LHCN-M2 (cell line): ENCODE measurements at regions not wholly inside any gene's neighbourhood (a gene's known extent, or its start where the extent isn't known, plus 50 kb on each side); places are given as distances from the start of the nearest gene placed in this dataset.
A peak's percentile ranks its signal among the peaks of the same experiment; 100 is the strongest.

Experiments used
- DNase-seq: peaks from one replicate; pipeline ENCODE4 v3.0.0-alpha.2; 2012; ENCODE audit warnings: low read depth

- no peak for DNase-seq
Observed at GRCh38 chr4:155616117-155616516, 50.5 kb upstream of the GUCY1A1 start.

DNA sequence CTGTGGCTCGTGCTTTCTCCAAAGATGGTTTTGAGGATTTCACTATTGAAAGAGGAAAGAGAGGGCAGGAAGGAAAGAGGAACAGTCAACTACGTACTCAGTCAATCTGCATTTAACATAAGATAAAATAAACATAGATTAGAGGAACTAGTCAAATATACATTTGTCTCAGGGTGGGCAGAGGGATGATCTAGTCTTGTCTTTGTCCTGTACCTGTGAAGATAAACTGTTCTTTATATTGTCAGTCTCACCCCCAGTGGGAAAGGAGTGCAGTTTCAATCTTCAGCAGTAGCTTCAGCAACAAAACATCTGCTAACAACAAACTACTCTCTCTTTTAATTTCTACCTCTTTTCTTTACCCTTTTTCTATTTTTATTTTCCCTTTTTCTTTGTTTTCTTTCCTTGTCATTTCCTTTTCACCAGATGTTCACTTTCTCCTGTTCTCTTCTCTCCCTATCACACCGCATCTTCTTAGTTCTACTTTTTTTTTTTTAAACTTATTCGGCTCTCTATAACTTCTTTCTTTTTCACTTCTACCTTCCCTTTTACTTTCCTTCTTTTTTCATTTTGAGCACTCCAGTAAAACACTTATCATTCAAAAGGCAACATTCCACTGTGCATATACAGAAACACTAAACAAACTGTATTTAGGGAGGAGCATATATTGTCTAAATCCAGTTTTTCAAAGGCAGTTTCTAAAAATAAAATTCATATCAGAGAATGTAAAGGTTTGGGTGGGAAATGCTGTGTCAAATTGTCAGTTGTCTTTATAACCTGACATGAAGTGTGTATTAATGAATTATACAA, 51.4 kb upstream of the GUCY1A1 start:
- no peak for DNase-seq

DNA sequence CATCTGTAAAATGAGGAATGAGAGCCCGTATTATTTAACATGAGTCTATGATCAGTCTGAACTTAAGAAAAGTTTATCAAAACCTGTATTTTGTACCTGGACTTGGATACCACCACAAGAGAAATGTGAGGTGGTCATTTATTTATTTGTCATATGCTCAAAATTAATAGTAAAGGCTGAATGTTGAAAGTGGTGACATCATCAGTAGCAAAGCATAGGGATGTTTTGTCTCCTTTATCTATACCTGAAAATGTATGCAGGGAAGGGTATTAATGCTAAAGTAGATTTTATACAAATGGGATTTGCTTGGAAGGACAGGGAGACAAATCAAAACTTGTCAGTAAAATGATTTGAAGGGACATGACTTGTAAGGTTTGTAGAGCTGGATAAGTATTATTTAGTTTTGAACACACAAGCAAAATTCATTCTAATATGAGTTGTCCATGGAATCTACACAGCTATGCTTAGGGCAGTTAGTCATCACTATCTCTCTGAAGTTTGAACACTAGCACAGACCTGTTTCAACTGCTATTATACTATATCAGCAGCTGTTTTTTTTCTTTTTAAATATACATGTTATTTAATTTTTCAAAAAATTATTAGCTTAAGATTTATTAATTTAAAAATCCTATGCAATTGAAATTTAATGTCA, 52.4 kb upstream of the GUCY1A1 start:
- no peak for DNase-seq

GRCh38 chr4:155612074-155612473, 54.6 kb upstream of the GUCY1A1 start:
- DNase-seq, result no peak

DNA sequence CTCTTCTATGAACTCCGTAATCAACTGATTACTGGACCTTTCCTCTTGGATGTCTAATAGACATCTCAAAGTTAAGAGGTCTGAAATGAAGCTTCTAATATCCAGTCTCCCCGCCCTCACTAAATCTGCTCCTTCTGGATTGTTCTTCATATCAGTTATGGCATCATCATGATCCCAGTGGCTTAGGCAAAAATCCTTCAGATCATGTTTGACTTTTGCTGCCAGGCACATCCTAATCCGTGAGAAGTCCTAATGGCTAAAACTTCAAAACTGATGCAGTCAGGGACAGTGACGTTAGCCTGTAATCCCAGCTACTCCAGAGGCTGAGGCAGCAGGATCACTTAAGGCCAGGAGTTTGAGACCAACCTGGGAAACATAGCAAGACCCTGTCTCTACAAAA, 55.1 kb upstream of the GUCY1A1 start:
- no peak for DNase-seq

- DNase-seq, result no peak
Observed at GRCh38 chr4:155610143-155610542, 56.5 kb upstream of the GUCY1A1 start.

- DNase-seq, result no peak
Observed at GRCh38 chr4:155609455-155610059, 57.1 kb upstream of the GUCY1A1 start.

DNA sequence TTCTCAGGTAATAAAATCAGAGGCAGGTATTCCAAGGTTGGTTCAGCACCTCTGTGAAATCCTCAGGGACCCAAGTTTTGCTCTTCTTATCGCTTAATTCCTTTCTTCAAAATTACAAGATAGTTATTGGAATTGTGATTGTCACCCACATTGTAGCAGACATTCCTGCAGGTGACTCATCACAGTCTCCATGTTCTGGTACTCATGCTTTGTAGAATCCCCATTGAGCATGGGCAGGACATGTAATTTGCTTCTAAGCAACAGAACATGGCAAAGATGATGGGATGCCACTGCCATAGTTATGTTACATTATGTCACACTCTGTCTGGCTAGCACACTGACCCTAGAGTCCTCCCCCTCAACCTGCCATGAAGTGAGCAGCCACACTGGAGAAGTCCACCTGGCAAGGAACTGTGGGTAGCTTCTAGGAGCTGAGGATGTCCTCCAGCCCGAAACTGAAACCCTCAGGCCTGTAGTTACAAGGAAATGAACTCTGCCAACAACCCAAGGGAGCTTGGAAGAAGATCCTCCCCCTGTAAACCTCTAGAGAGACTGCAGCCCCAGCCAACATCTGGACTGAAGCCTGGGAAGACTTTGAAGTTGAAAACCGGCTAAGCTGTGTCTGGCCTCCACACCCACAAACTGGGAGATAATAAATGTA, 58.3 kb upstream of the GUCY1A1 start:
- no peak for DNase-seq

DNA sequence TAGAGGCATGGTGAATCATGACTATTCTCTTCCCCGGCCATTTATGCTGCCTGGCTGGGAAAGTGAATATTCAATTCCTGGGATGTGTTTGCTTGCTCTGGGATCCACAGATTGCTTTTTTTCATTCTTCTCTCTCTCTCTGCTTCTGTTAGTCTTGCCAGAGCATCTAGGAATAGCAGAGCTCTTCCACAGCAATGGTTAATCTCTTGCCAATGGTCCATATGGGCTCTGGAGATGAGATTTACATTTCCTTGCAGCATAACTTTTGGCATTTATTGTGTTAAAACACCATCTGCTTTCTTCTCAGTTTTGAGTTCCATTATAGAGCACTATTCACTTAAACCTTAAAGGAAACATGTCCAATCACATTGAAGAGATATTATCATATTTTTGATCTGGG, 59.2 kb upstream of the GUCY1A1 start:
- no peak for DNase-seq

DNA sequence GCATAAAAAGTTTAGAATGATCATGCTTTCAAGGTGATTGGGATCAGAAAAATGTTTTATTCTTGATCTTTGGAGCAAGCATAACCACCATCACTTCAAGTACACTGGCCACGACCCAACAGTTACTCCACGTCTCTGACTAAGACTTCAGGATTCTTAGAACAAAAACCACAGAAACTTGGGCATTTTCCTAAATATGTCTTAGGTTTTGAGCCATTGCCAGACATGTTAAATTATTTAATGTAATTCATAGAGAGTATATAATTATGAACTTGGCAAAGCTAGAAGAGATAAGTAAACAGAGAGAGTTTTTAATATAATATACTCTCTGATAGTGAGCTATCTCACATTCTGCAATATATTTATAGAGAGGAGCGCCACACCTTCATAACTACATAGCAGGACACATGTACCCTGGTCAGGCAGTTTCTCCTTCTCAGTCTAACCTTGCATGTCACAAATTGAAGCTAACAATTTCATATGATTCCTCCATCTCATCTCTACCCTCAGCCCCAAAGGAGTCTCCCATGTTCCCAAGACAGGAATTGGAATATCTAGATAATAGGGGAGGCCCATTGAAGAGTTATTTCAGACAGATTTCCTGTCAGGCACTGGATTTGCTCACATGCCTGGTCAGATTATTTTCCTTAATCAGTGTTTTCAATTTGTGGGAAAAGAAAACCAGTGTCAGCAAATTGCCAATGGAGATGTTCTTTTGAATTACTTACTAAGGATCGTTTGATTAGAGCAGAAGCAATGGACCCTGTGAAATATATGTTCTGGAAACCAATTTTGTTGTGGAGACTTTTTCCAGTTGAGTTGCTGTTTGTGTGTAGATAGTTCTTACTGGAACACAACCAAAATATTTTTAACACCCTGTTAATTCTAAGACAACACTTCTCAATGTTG, 61.7 kb upstream of the GUCY1A1 start:
- peak; percentile 13 for DNase-seq

- DNase-seq, result no peak
Observed at GRCh38 chr4:155603360-155603891, 63.2 kb upstream of the GUCY1A1 start.

DNA sequence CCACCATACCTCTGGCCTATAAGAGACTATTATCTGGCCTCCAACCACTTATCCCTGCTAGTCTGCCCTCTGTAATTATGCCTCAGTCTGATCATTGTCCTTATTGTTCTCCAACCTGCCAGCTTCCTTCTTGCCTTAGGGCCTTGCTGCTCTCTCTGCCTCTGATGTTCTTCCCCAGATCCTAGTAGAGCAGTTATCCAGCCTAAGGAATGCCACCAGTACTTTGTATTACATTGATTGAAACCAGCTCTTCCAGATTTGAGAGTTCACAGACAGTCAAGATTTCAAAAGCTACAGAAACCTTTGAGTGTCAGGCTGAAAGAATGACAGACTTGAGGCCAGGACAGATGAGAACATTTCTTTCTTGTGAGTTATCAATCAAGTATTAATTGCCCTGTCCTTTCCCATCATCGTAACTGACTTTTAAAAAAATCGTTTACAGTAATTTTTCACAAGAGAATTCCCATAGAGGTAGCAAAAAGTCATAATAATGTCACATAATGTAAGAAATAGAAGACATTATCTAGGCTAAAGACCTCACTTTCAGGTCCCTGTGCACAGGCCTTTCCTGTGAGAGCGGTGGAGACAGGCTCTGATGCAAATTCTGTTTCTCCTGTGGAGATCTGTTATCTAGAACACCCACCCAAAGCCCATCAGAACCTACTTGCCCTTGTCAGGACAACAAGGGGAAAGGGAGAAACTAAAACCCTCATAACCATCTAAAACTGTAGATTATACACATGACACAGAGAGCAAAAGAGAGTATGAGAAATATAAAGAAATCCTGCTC, 64.1 kb upstream of the GUCY1A1 start:
- no peak for DNase-seq

- no peak for DNase-seq
Observed at GRCh38 chr4:155600244-155600643, 66.4 kb upstream of the GUCY1A1 start.

- no peak for DNase-seq
Observed at GRCh38 chr4:155599596-155599995, 67.1 kb upstream of the GUCY1A1 start.

- no peak for DNase-seq
Observed at GRCh38 chr4:155599085-155599484, 67.6 kb upstream of the GUCY1A1 start.

DNA sequence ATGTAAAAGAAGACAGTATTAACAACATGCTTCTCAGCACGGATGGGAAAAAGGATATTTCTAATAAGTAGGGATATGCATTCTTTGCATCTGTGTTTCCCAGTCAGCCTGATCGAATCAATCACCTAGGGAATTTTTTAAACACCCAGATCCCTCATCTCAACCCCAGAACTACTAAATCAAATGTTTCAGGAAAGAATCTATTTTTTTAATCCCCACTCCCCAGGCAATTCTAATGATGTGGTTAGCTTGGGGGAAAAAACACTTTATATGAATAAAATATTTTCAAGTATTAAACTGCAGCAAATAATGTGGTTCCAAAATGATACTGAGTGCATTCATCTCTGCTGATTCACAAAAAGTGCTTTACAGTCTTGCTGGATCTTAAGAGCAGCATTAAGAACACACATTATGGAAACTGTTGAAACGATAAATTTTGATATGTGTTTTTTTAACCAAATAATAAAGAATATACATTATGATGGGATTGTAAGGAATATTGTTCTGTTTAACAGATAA, 68.7 kb upstream of the GUCY1A1 start:
- DNase-seq, result no peak

DNA sequence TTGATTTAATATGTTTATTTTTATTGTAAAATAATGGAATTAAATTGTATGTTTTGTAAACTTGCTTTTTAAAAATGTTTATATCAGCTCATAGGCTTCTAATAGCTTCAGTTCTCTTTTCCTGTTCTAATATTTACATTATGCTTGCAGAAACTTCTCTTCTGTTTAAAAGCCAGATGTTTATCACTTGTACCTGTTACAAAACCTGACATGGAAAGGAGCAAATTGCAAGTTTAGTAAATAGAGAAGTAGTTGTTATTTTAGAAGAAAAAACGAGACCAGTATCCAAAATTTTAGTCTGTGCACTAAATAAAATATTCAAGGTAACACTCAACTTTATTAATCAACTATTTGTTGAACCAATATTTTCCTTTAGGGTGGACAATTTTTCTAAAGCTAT, 69.4 kb upstream of the GUCY1A1 start:
- DNase-seq, result no peak

DNA sequence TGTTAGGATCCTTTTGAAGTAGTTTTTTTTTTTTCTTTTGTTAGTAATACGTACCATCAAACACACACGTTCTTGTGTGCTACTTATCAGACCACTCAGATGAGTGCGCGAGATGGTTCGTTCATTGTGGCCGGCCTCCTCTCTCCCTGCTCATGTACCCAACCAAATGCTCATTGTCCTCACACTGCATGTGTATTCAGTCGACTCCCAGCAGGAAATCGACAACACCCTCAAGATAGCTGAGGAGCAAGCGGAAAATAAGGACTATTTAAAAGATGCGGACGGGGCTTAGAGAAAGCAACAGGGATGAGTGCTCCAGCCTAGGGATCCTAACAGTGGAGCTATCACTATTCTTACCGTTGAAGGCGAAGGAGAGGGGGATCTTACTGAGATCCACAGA, 72.9 kb upstream of the GUCY1A1 start:
- DNase-seq, result no peak

DNA sequence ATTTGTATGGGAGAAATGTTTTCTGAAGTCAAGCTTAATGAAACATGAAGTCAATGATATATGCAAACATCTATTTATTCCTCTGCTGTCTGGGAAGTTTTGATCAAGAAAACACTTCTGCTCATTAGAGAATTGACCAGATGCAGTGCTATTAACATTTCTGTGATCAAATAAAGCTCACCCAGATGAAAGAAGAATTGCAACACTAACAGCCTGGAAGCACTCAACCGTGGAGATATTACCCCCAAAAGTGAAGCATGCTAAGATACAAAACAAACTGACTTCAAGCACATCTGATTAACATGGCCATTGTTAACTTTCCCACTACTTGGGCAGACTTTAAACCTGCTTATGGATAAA, 73.7 kb upstream of the GUCY1A1 start:
- DNase-seq, result no peak
